Right lung (tissue), 2 donors: ENCODE measurements at regions not wholly inside any gene's neighbourhood (a gene's known extent, or its start where the extent isn't known, plus 50 kb on each side); places are given as distances from the start of the nearest gene placed in this dataset.

ENCODE experiments used
- DNase-seq, 2 donors: peaks; one replicate each; pipeline ENCODE4 v3.0.0-alpha.2; 2013

GRCh38 chr5:1706021-1706420 is 93.6 kb downstream of the MRPL36 start:
- no peak for DNase-seq

- DNase-seq = no peak
These were observed 95.0 kb downstream of the MRPL36 start for GRCh38 chr5:1704676-1705075.

GRCh38 chr5:1704266-1704665 is 95.4 kb downstream of the MRPL36 start:
- no peak for DNase-seq

GRCh38 chr5:1703352-1704050 is 96.1 kb downstream of the MRPL36 start:
- no peak for DNase-seq

- DNase-seq = no peak
These were observed 97.3 kb downstream of the MRPL36 start for GRCh38 chr5:1702318-1702717.

GRCh38 chr5:1701884-1702283 is 97.8 kb downstream of the MRPL36 start:
- no peak for DNase-seq

GRCh38 chr5:1701216-1701864 is 98.3 kb downstream of the MRPL36 start:
- no peak for DNase-seq

- DNase-seq = no peak
These were observed 100.2 kb downstream of the MRPL36 start for GRCh38 chr5:1699394-1699793.

GRCh38 chr5:1698589-1699316 is 100.9 kb downstream of the MRPL36 start:
- DNase-seq = no peak

- no peak for DNase-seq
These were observed 107.3 kb downstream of the MRPL36 start for GRCh38 chr5:1692381-1692780.

GRCh38 chr5:1687301-1687970 is 112.2 kb downstream of the MRPL36 start:
- DNase-seq = no peak

GRCh38 chr5:1686016-1686802 is 113.4 kb downstream of the MRPL36 start:
- DNase-seq = no peak

- DNase-seq = no peak
These were observed 114.6 kb downstream of the MRPL36 start for GRCh38 chr5:1685066-1685465.

GRCh38 chr5:1681955-1682354 is 117.7 kb downstream of the MRPL36 start:
- no peak for DNase-seq

- DNase-seq = no peak
These were observed 126.5 kb downstream of the MRPL36 start for GRCh38 chr5:1673042-1673677.

- DNase-seq = no peak
These were observed 127.2 kb downstream of the MRPL36 start for GRCh38 chr5:1672396-1672795.

- DNase-seq = no peak
These were observed 128.3 kb downstream of the MRPL36 start for GRCh38 chr5:1671351-1671750.

GRCh38 chr5:1670351-1670750 is 129.3 kb downstream of the MRPL36 start:
- no peak for DNase-seq

GRCh38 chr5:1669276-1670155 is 130.1 kb downstream of the MRPL36 start:
- DNase-seq = no peak

GRCh38 chr5:1668141-1668721 is 131.4 kb downstream of the MRPL36 start:
- DNase-seq = no peak
